HCT116 (cell line): ENCODE measurements at regions not wholly inside any gene's neighbourhood (a gene's known extent, or its start where the extent isn't known, plus 50 kb on each side); places are given as distances from the start of the nearest gene placed in this dataset.

Experiments used
- ATAC-seq: fragments of 200-7000 bp; cut with Tn5 transposase; 2 replicates; pipeline ENCODE4 v1.9.1; 2020; ENCODE audit warnings: mild to moderate bottlenecking, moderate library complexity
- BruUV-seq: library from RNA; stranded (reverse); fragments of 400-500 nt; replicated peaks from 2 replicates; lab custom pipeline; 2021; lab: Mats Ljungman, UMichigan
- CTCF ChIA-PET: fragments of 300-600 bp; sonication (Branson Sonifier 250); formaldehyde crosslinking; loops from one replicate; lab custom pipeline; 2021; ENCODE audit warnings: antibody characterized with exemption; lab: Charles Lee
- POLR2A ChIA-PET: fragments of 300-600, 350-600 bp; sonication (Branson Sonifier 250); formaldehyde crosslinking; loops from one replicate; lab custom pipeline; 2021; ENCODE audit warnings: antibody characterized with exemption; lab: Charles Lee
- RAD21 ChIA-PET, 2 experiments: fragments of 300-600 bp; sonication (Branson Sonifier 250); formaldehyde crosslinking; loops; one replicate each; lab custom pipeline; 2023; ENCODE audit warnings: low total read pairs in 2 of 2; ENCODE audit not compliant: uncharacterized antibody in 2 of 2, unreplicated experiment in 2 of 2, low non-redundant PET in 1 of 2; lab: Charles Lee
- DNase-seq: peaks from one replicate; pipeline ENCODE4 v3.0.0-alpha.2; 2010; ENCODE audit warnings: low read depth, low spot score
- H2AFZ ChIP-seq: fragments of 200-600 bp; shearing (Covaris generic), sonication (generic); 2 replicates; pipeline ENCODE4 v1.6.1; 2017; ENCODE audit warnings: low read depth, mixed run types, mixed read lengths, antibody characterized with exemption, low read length; ENCODE audit not compliant: poor library complexity, severe bottlenecking
- H3K27ac ChIP-seq: 2 replicates; pipeline ENCODE4 v1.5.1; 2012; ENCODE audit warnings: low read depth, low read length
- H3K27me3 ChIP-seq: fragments of 200-600 bp; sonication (generic); 2 replicates; pipeline ENCODE4 v1.6.1; 2016; ENCODE audit warnings: mixed run types, low read length, mixed read lengths; ENCODE audit not compliant: insufficient read depth
- H3K36me3 ChIP-seq, 2 experiments: fragments of 200-500 bp in 1 of 2; fragments of 200-600 bp in 1 of 2; sonication (Bioruptor generic) in 1 of 2; sonication (generic) in 1 of 2; 2 replicates each; pipeline versions ENCODE4 v1.5.1 to v1.6.1; 2014 to 2016; ENCODE audit warnings: low read length in 2 of 2, inconsistent platforms in 1 of 2, mixed read lengths in 1 of 2, mixed run types in 1 of 2; ENCODE audit not compliant: insufficient read depth in 2 of 2, control insufficient read depth in 1 of 2
- H3K4me1 ChIP-seq, 2 experiments: fragments of 200-600 bp in 1 of 2; sonication (generic) in 1 of 2; 2 replicates each; pipeline versions ENCODE4 v1.5.1 to v1.6.1; 2012 to 2017; ENCODE audit warnings: low read length in 2 of 2, inconsistent platforms in 1 of 2, mild to moderate bottlenecking in 1 of 2, mixed read lengths in 1 of 2, mixed run types in 1 of 2, moderate library complexity in 1 of 2; ENCODE audit not compliant: insufficient read depth in 2 of 2, control insufficient read depth in 1 of 2
- H3K4me2 ChIP-seq: fragments of 200-600 bp; sonication (generic); 2 replicates; pipeline ENCODE4 v1.6.1; 2017; ENCODE audit warnings: mixed run types, low read length, mixed read lengths
- H3K4me3 ChIP-seq, 2 experiments: fragments of 200-600 bp in 1 of 2; sonication (generic) in 1 of 2; replicated peaks in 1 of 2; 2 replicates each; pipeline ENCODE4 v1.5.1; 2011 to 2016; ENCODE audit warnings: low read length in 2 of 2, control low read depth in 1 of 2, low read depth in 1 of 2, mild to moderate bottlenecking in 1 of 2, mixed read lengths in 1 of 2, mixed run types in 1 of 2
- H3K79me2 ChIP-seq: fragments of 200-600 bp; sonication (generic); 2 replicates; pipeline ENCODE4 v1.6.1; 2017; ENCODE audit warnings: mild to moderate bottlenecking, mixed run types, low read length, moderate library complexity, mixed read lengths; ENCODE audit not compliant: insufficient read depth
- H3K9ac ChIP-seq: fragments of 200-600 bp; sonication (generic); 2 replicates; pipeline ENCODE4 v1.6.1; 2016; ENCODE audit warnings: low read length, mixed read lengths
- H3K9me2 ChIP-seq: fragments of 200-600 bp; sonication (generic), shearing (Covaris generic); 2 replicates; pipeline ENCODE4 v1.6.1; 2017; ENCODE audit warnings: mixed run types, mild to moderate bottlenecking, moderate library complexity; ENCODE audit not compliant: insufficient read depth
- H3K9me3 ChIP-seq, 2 experiments: fragments of 200-500 bp in 1 of 2; fragments of 200-600 bp in 1 of 2; sonication (Bioruptor generic) in 1 of 2; sonication (generic) in 1 of 2; 2 replicates each; pipeline ENCODE4 v1.6.1; 2014 to 2017; ENCODE audit warnings: low read length in 2 of 2, mixed read lengths in 2 of 2, inconsistent platforms in 1 of 2, low read depth in 1 of 2, mild to moderate bottlenecking in 1 of 2, mixed run types in 1 of 2, moderate library complexity in 1 of 2; ENCODE audit not compliant: control insufficient read depth in 1 of 2, insufficient read depth in 1 of 2
- H4K20me1 ChIP-seq: fragments of 200-600 bp; sonication (generic), shearing (Covaris generic); 2 replicates; pipeline ENCODE4 v1.6.1; 2017; ENCODE audit warnings: mixed run types, mild to moderate bottlenecking, moderate library complexity; ENCODE audit not compliant: insufficient read depth
- ATF3 ChIP-seq: IDR thresholded peaks from 2 replicates; pipeline ENCODE4 v1.6.1; 2012
- EZH2 ChIP-seq: fragments of 200-600 bp; sonication (generic); IDR thresholded peaks from 2 replicates; pipeline ENCODE4 v1.6.1; 2017; ENCODE audit warnings: antibody characterized with exemption, mixed run types
- FOSL1 ChIP-seq: IDR thresholded peaks from 2 replicates; pipeline ENCODE4 v1.6.1; 2012; ENCODE audit warnings: low read depth
- JUND ChIP-seq: IDR thresholded peaks from 2 replicates; pipeline ENCODE4 v1.6.1; 2012
- MAX ChIP-seq: IDR thresholded peaks from 2 replicates; pipeline ENCODE4 v1.6.1; 2012
- POLR2AphosphoS5 ChIP-seq: IDR thresholded peaks from 2 replicates; pipeline ENCODE4 v1.6.1; 2011; ENCODE audit warnings: mild to moderate bottlenecking, low read depth, low read length, moderate library complexity
- RAD21 ChIP-seq: IDR thresholded peaks from 2 replicates; pipeline ENCODE4 v1.6.1; 2012; ENCODE audit warnings: low read depth, mild to moderate bottlenecking
- REST ChIP-seq: IDR thresholded peaks from 2 replicates; pipeline ENCODE4 v1.6.1; 2012; ENCODE audit warnings: low read depth
- SIN3A ChIP-seq: IDR thresholded peaks from 2 replicates; pipeline ENCODE4 v1.6.1; 2012; ENCODE audit warnings: low read depth
- SP1 ChIP-seq: IDR thresholded peaks from 2 replicates; pipeline ENCODE4 v1.6.1; 2012; ENCODE audit warnings: low read depth
- TCF7L2 ChIP-seq: IDR thresholded peaks from 2 replicates; pipeline ENCODE4 v1.7.0; 2011; ENCODE audit warnings: borderline replicate concordance, inconsistent platforms; ENCODE audit not compliant: insufficient read depth, insufficient read length; ENCODE audit errors: extremely low read depth
- ZNF274 ChIP-seq: fragments of 200-500 bp; sonication (Bioruptor generic); IDR thresholded peaks from 2 replicates; pipeline ENCODE4 v1.6.1; 2014; ENCODE audit warnings: mild to moderate bottlenecking, low read depth, low read length, inconsistent platforms
- intact Hi-C: fragments of 100-400 bp; cut with micrococcal nuclease; formaldehyde crosslinking; loops from 2 replicates; pipeline ENCODE4 v1.10.0; 2022

- ChIA-PET POLR2A (no interaction called here), CTCF (no interaction called here), RAD21 (no interaction called here)
- no TSS peak for BruUV-seq
- H3K9me3 ChIP-seq, result no peaks in the 10 kb centered on the region
- TF ChIP-seq REST (no peak), MAX (no peak), POLR2AphosphoS5 (no peak), ZNF274 (no peak), SIN3A (no peak)
- no peaks in the 10 kb centered on the region for H3K9me2 ChIP-seq
- H4K20me1 ChIP-seq, result no peaks in the 10 kb centered on the region
- H3K9ac ChIP-seq, result no peak overlapping the region
- H3K4me2 ChIP-seq, result no peak overlapping the region
- H3K4me3 ChIP-seq, result no peak overlapping the region
- H3K4me1 ChIP-seq, result no peaks in the 10 kb centered on the region; a peak in 1 of 4 replicates
- intact Hi-C loops, result no loop called here
- no peaks in the 10 kb centered on the region for H3K27me3 ChIP-seq
- DNase-seq, result no peak
- no peak overlapping the region for H2AFZ ChIP-seq
- H3K79me2 ChIP-seq, result no peaks in the 10 kb centered on the region
- no peak overlapping the region for H3K27ac ChIP-seq
- H3K36me3 ChIP-seq, result no peaks in the 10 kb centered on the region
- ATAC-seq, result no peak
Measured at GRCh38 chr10:29838539-29838938, 203.8 kb upstream of the SVIL start.

- Histone ChIP-seq H2AFZ (no peak overlapping the region), H3K9me3 (no peaks in the 10 kb centered on the region), H3K9ac (no peak overlapping the region), H3K79me2 (no peaks in the 10 kb centered on the region), H3K4me3 (no peak overlapping the region), H3K9me2 (no peaks in the 10 kb centered on the region), H4K20me1 (no peaks in the 10 kb centered on the region), H3K27ac (no peak overlapping the region), H3K36me3 (no peaks in the 10 kb centered on the region), H3K4me2 (no peak overlapping the region)
- ChIA-PET CTCF (no interaction called here), POLR2A (no interaction called here)
- no TSS peak for BruUV-seq
- intact Hi-C loops, result no loop called here
- DNase-seq, result no peak
- ATAC-seq, result no peak
- TF ChIP-seq ATF3 (no peak), SP1 (no peak), FOSL1 (no peak), JUND (no peak), RAD21 (no peak), EZH2 (no peak), ZNF274 (no peak), TCF7L2 (no peak)
- TF ChIP-seq, all 23 proteins: peak for 0
- Histone ChIP-seq H3K4me1 (no peaks in the 10 kb centered on the region; a peak in 1 of 4 replicates), H3K27me3 (no peaks in the 10 kb centered on the region)
- RAD21 ChIA-PET, result no interaction called here
Measured at GRCh38 chr10:29837586-29837985, 202.8 kb upstream of the SVIL start.
